T-helper 17 cell (primary cell): ENCODE measurements at regions not wholly inside any gene's neighbourhood (a gene's known extent, or its start where the extent isn't known, plus 50 kb on each side); places are given as distances from the start of the nearest gene placed in this dataset.

Source experiments
- ATAC-seq: fragments of 150-1000 bp; cut with Tn5 transposase; 2 replicates; pipeline ENCODE4 v1.10.0; 2021; ENCODE audit warnings: mild to moderate bottlenecking, moderate library complexity
- DNase-seq, 3 donors: peaks; one replicate each; pipeline versions ENCODE4 v3.0.0 to v3.0.0-alpha.2; 2020 to 2021
- H3K9me3 ChIP-seq: one replicate; pipeline ENCODE4 v1.7.0; 2013; ENCODE audit warnings: low read length, mild to moderate bottlenecking; ENCODE audit not compliant: control insufficient read depth, poor library complexity, severe bottlenecking
- H3K27ac Mint-ChIP-seq: one replicate; pipeline ENCODE4 v1.8.0; 2022; ENCODE audit warnings: mild to moderate bottlenecking, moderate library complexity, mixed read lengths
- H3K27me3 Mint-ChIP-seq: one replicate; pipeline ENCODE4 v1.8.0; 2022; ENCODE audit warnings: mixed read lengths
- H3K36me3 Mint-ChIP-seq: one replicate; pipeline ENCODE4 v1.8.0; 2022; ENCODE audit warnings: low read depth, mixed read lengths
- H3K4me1 Mint-ChIP-seq: one replicate; pipeline ENCODE4 v1.8.0; 2022; ENCODE audit warnings: mild to moderate bottlenecking, mixed read lengths
- H3K4me3 Mint-ChIP-seq: one replicate; pipeline ENCODE4 v1.8.0; 2022; ENCODE audit warnings: mild to moderate bottlenecking, moderate library complexity, mixed read lengths

DNA sequence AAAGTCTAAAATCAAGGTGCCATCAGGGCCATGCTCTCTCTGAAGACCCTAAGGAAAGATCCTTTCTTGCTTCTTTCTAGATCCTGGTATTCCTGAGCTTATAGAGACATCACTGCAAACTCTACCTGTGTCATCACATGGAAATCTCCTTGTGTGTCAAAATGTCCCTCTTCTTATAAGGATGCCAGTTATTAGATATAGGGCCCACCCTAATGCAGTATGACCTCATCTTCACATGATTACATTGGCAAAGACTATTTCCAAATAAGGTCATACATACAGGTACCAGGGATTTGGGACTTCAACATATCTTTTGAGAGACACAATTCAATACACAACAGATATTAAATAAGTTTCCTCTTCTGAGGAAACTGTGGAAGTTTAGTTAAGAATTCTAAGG, 123.9 kb downstream of the UNC5CL start:
- DNase-seq (no peak), ATAC-seq (no peak)
- Mint-ChIP-seq H3K27ac (no peak overlapping the region), H3K4me3 (no peak overlapping the region), H3K4me1 (peaks cover 2% of the 10 kb centered on the region), H3K36me3 (peaks cover 2% of the 10 kb centered on the region), H3K27me3 (peaks cover 41% of the 10 kb centered on the region)
- H3K9me3 ChIP-seq: no peaks in the 10 kb centered on the region

DNA sequence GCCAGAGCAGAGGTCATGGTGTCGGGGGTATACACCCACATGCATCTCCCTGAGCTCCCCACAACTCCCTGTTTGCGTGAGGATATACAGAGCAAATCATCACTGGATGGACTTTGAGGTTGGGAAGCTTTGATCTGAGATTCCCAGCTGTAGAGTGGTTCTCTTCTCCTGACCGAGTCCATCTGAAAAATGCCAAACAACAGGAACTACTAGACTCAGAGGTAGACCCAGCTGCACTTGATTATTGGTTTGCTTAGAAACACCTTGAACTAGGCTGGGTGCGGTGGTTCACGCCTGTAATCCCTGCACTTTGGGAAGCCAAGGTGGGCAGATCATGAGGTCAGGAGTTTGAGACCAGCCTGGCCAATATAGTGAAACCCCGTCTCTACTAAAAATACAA, 125.0 kb downstream of the UNC5CL start:
- Mint-ChIP-seq H3K36me3 (peaks cover 2% of the 10 kb centered on the region), H3K27me3 (peaks cover 30% of the 10 kb centered on the region), H3K4me3 (no peak overlapping the region), H3K4me1 (peaks cover 2% of the 10 kb centered on the region), H3K27ac (no peak overlapping the region)
- DNase-seq (no peak), ATAC-seq (no peak)
- no peaks in the 10 kb centered on the region for H3K9me3 ChIP-seq

DNA sequence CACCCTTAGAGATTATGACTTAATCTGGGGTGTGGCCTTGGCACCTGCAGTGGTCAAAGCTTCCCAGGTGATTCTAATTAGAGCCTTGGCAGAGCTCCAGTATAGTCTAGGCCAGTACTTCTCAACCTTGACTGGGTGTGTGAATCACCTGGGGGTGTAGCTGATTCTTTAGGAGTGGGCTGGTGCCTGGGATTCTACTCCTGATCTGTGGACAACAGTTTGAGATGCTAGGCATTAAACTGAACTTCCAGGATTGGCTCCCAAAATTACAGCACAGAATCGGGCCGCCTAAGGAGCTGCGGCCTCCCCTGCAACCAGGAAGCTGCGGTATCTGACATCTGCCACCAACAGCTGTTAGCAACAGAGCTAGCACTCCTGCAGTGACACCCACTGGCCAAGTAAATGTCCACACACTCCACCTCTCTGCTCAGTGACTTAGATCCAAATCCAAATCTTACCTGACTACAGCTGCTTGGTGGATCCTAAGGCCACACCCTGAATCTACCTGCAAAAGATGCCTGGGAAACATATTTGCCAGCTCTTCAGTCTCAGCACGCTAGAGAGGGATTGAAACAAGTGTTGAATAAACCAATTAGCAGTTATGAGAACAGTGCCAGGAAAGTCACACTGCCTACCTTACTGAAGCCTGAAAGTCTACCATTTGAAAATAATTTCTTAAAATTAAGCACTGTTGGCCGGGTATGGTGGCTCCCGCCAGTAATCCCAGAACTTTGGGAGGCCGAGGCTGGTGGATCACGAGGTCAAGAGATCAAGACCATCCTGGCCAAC, 126.7 kb downstream of the UNC5CL start:
- Mint-ChIP-seq H3K27me3 (peaks cover 27% of the 10 kb centered on the region), H3K4me1 (peaks cover 2% of the 10 kb centered on the region), H3K27ac (no peak overlapping the region), H3K4me3 (no peak overlapping the region), H3K36me3 (peaks cover 2% of the 10 kb centered on the region)
- DNase-seq (no peak), ATAC-seq (no peak)
- no peaks in the 10 kb centered on the region for H3K9me3 ChIP-seq

GRCh38 chr6:40910260-40910893, 128.6 kb downstream of the UNC5CL start:
- DNase-seq (no peak), ATAC-seq (no peak)
- H3K27me3 Mint-ChIP-seq: peaks cover 34% of the 10 kb centered on the region
- H3K36me3 Mint-ChIP-seq: peaks cover 2% of the 10 kb centered on the region
- H3K9me3 ChIP-seq: no peaks in the 10 kb centered on the region
- peaks cover 2% of the 10 kb centered on the region for H3K4me1 Mint-ChIP-seq
- no peak overlapping the region for H3K27ac Mint-ChIP-seq
- H3K4me3 Mint-ChIP-seq: no peak overlapping the region

DNA sequence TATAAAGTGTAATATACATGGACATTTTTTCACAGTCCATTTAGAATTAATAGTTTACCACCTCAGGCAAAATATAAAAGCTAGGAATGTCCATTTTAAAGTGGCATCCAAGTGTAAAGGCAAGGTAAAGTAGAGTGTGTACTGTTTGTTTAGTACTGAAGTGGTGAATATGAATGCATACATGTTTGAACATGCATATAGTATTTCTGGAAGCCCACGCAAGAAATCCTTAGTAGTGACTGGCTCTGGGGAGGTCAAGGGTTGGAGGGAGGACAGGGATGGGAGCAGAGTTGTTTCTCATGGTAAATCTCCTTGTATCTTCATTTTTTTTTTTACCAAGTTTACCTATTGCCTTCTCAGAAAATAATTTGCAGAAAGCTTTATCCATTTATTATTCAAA, 129.2 kb downstream of the UNC5CL start:
- Mint-ChIP-seq H3K36me3 (peaks cover 7% of the 10 kb centered on the region), H3K27ac (no peak overlapping the region), H3K4me1 (peaks cover 2% of the 10 kb centered on the region), H3K4me3 (no peak overlapping the region), H3K27me3 (peaks cover 33% of the 10 kb centered on the region)
- no peak for ATAC-seq
- no peak for DNase-seq
- no peaks in the 10 kb centered on the region for H3K9me3 ChIP-seq

GRCh38 chr6:40907198-40907701, 131.8 kb downstream of the UNC5CL start:
- ATAC-seq (no peak), DNase-seq (no peak)
- H3K9me3 ChIP-seq: no peaks in the 10 kb centered on the region
- peaks cover 36% of the 10 kb centered on the region for H3K27me3 Mint-ChIP-seq
- no peak overlapping the region for H3K27ac Mint-ChIP-seq
- H3K4me3 Mint-ChIP-seq: no peak overlapping the region
- peaks cover 4% of the 10 kb centered on the region for H3K36me3 Mint-ChIP-seq
- no peaks in the 10 kb centered on the region for H3K4me1 Mint-ChIP-seq

GRCh38 chr6:40906759-40907158, 132.3 kb downstream of the UNC5CL start:
- H3K4me1 Mint-ChIP-seq: no peaks in the 10 kb centered on the region
- ATAC-seq (no peak), DNase-seq (no peak)
- no peaks in the 10 kb centered on the region for H3K9me3 ChIP-seq
- no peak overlapping the region for H3K27ac Mint-ChIP-seq
- no peak overlapping the region for H3K4me3 Mint-ChIP-seq
- H3K36me3 Mint-ChIP-seq: peaks cover 4% of the 10 kb centered on the region
- H3K27me3 Mint-ChIP-seq: peaks cover 38% of the 10 kb centered on the region

DNA sequence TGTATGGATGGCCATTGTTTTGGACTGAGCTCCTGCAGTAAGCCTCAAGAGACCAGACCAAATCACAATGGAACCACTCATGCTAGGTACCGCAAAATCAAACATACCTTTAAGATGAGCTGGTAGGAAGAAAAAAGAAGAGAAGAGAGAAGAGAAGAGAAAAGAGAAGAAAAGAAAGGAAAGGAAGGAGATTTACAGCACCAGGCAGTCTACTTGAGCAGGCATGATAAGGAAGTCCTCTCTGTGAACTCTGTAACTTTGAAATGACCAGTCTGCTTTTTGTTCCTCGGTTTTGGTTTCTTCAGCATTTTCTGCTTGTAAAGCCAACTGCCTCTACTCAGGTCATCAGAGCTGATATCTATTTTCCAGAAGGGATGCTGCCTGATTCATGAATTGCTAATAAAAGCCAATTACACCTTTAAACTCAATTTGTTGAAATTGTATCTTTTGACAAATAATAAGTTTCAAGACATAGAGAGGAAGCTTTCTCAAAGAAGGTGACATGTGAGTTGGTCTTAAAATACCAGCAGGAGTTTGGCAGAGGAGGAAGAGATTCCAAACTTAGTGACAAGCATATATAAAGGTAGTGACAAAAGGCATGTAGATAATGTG, 134.3 kb downstream of the UNC5CL start:
- no peak for ATAC-seq
- H3K4me3 Mint-ChIP-seq: no peak overlapping the region
- no peaks in the 10 kb centered on the region for H3K4me1 Mint-ChIP-seq
- no peaks in the 10 kb centered on the region for H3K9me3 ChIP-seq
- no peak overlapping the region for H3K27ac Mint-ChIP-seq
- no peak for DNase-seq
- H3K36me3 Mint-ChIP-seq: peaks cover 4% of the 10 kb centered on the region
- peaks cover 29% of the 10 kb centered on the region for H3K27me3 Mint-ChIP-seq

- Mint-ChIP-seq H3K27me3 (peaks cover 34% of the 10 kb centered on the region), H3K4me1 (no peaks in the 10 kb centered on the region), H3K36me3 (peaks cover 4% of the 10 kb centered on the region), H3K4me3 (no peak overlapping the region), H3K27ac (no peak overlapping the region)
- no peaks in the 10 kb centered on the region for H3K9me3 ChIP-seq
- no peak for DNase-seq
- ATAC-seq: no peak
Observed at GRCh38 chr6:40903456-40903855, 135.6 kb downstream of the UNC5CL start.

GRCh38 chr6:40901322-40902055, 137.5 kb downstream of the UNC5CL start:
- H3K4me1 Mint-ChIP-seq: no peaks in the 10 kb centered on the region
- H3K27ac Mint-ChIP-seq: no peak overlapping the region
- ATAC-seq: no peak
- peaks cover 4% of the 10 kb centered on the region for H3K36me3 Mint-ChIP-seq
- peaks cover 2% of the 10 kb centered on the region for H3K9me3 ChIP-seq
- H3K4me3 Mint-ChIP-seq: no peak overlapping the region
- H3K27me3 Mint-ChIP-seq: peaks cover 34% of the 10 kb centered on the region
- DNase-seq: no peak

DNA sequence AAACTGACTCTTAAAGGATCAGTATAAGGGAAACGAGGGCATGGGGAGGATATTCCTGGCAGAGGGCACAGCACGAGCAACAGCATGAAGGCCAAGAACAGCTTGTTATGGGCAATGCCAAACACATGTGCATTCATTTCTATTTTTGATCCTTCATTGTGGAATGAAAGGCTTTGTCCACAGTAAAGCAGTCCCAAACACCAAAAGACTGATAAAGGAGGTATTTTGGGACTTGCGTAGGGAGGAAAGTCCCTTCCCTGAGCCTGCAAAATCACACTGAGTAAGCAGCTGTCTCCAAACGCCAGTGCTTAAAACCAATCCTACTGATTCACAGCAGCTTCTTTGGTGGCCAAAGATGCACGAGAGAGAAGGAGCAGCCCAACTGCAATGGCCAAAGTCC, 138.2 kb downstream of the UNC5CL start:
- no peaks in the 10 kb centered on the region for H3K4me1 Mint-ChIP-seq
- H3K27me3 Mint-ChIP-seq: peaks cover 40% of the 10 kb centered on the region
- ATAC-seq (no peak), DNase-seq (no peak)
- H3K4me3 Mint-ChIP-seq: no peak overlapping the region
- H3K27ac Mint-ChIP-seq: no peak overlapping the region
- peaks cover 4% of the 10 kb centered on the region for H3K36me3 Mint-ChIP-seq
- peaks cover 2% of the 10 kb centered on the region for H3K9me3 ChIP-seq

GRCh38 chr6:40899684-40900155, 139.3 kb downstream of the UNC5CL start:
- peaks cover 2% of the 10 kb centered on the region for H3K9me3 ChIP-seq
- H3K27me3 Mint-ChIP-seq: peaks cover 49% of the 10 kb centered on the region
- ATAC-seq (no peak), DNase-seq (no peak)
- H3K4me3 Mint-ChIP-seq: no peak overlapping the region
- H3K4me1 Mint-ChIP-seq: no peaks in the 10 kb centered on the region
- no peaks in the 10 kb centered on the region for H3K36me3 Mint-ChIP-seq
- H3K27ac Mint-ChIP-seq: no peak overlapping the region

- DNase-seq (no peak), ATAC-seq (no peak)
- H3K27me3 Mint-ChIP-seq: peaks cover 54% of the 10 kb centered on the region
- no peaks in the 10 kb centered on the region for H3K4me1 Mint-ChIP-seq
- H3K36me3 Mint-ChIP-seq: no peaks in the 10 kb centered on the region
- no peak overlapping the region for H3K4me3 Mint-ChIP-seq
- H3K9me3 ChIP-seq: peaks cover 2% of the 10 kb centered on the region
- H3K27ac Mint-ChIP-seq: no peak overlapping the region
Observed at GRCh38 chr6:40898073-40898472, 140.9 kb downstream of the UNC5CL start.
